Endothelial cell (in vitro differentiated cells): ENCODE measurements at regions not wholly inside any gene's neighbourhood (a gene's known extent, or its start where the extent isn't known, plus 50 kb on each side); places are given as distances from the start of the nearest gene placed in this dataset.

Experiments
- DNase-seq: peaks from one replicate; pipeline ENCODE4 v3.0.0; 2021; ENCODE audit warnings: low spot score
- H3K27ac Mint-ChIP-seq: one replicate; pipeline ENCODE4 v1.8.0; 2021; ENCODE audit warnings: mixed read lengths, inconsistent platforms; ENCODE audit not compliant: unreplicated experiment
- H3K27me3 Mint-ChIP-seq: one replicate; pipeline ENCODE4 v1.8.0; 2021; ENCODE audit warnings: mild to moderate bottlenecking, moderate library complexity, mixed read lengths, inconsistent platforms; ENCODE audit not compliant: unreplicated experiment
- H3K36me3 Mint-ChIP-seq: one replicate; pipeline ENCODE4 v1.8.0; 2021; ENCODE audit warnings: mild to moderate bottlenecking, low read depth, mixed read lengths, inconsistent platforms; ENCODE audit not compliant: unreplicated experiment
- H3K4me1 Mint-ChIP-seq: one replicate; pipeline ENCODE4 v1.8.0; 2021; ENCODE audit warnings: mild to moderate bottlenecking, mixed read lengths, inconsistent platforms; ENCODE audit not compliant: unreplicated experiment
- H3K4me3 Mint-ChIP-seq: one replicate; pipeline ENCODE4 v1.8.0; 2021; ENCODE audit warnings: mild to moderate bottlenecking, mixed read lengths, inconsistent platforms; ENCODE audit not compliant: unreplicated experiment
- H3K9me3 Mint-ChIP-seq: one replicate; pipeline ENCODE4 v1.8.0; 2021; ENCODE audit warnings: mixed read lengths, inconsistent platforms; ENCODE audit not compliant: unreplicated experiment
- TF ChIP-seq, protein P1 (sequence below): fragments of 200-600 bp; sonication (generic); IDR thresholded peaks from one replicate; pipeline ENCODE4 v1.5.0; 2021; ENCODE audit warnings: antibody characterized with exemption; ENCODE audit not compliant: unreplicated experiment

DNA sequence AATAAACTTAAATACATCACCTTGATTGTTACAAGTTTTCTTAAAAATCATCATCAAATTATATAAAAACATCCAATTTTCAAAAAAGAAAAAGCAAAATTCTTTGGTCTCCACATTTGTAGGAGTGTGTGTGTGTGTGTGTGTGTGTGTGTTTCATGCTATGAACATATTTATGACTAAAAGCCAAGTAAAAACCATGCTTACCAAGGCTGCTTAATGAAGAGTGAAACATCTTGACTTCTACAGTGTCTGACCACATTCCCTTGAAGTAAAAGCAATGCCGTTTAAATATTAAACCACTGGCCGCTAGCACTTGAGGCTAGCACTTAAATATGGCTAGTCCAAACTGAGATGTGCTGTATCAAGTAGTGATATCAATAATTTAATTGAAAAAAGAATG, 549.1 kb upstream of the CCNG1 start:
- Mint-ChIP-seq H3K27ac (no peak overlapping the region), H3K27me3 (no peaks in the 10 kb centered on the region), H3K9me3 (no peaks in the 10 kb centered on the region), H3K4me3 (no peak overlapping the region), H3K36me3 (no peaks in the 10 kb centered on the region), H3K4me1 (no peaks in the 10 kb centered on the region)
- TF ChIP-seq, protein P1, sequence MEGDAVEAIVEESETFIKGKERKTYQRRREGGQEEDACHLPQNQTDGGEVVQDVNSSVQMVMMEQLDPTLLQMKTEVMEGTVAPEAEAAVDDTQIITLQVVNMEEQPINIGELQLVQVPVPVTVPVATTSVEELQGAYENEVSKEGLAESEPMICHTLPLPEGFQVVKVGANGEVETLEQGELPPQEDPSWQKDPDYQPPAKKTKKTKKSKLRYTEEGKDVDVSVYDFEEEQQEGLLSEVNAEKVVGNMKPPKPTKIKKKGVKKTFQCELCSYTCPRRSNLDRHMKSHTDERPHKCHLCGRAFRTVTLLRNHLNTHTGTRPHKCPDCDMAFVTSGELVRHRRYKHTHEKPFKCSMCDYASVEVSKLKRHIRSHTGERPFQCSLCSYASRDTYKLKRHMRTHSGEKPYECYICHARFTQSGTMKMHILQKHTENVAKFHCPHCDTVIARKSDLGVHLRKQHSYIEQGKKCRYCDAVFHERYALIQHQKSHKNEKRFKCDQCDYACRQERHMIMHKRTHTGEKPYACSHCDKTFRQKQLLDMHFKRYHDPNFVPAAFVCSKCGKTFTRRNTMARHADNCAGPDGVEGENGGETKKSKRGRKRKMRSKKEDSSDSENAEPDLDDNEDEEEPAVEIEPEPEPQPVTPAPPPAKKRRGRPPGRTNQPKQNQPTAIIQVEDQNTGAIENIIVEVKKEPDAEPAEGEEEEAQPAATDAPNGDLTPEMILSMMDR, result no peak
- DNase-seq, result no peak

- Mint-ChIP-seq H3K27ac (no peak overlapping the region), H3K36me3 (no peaks in the 10 kb centered on the region), H3K4me3 (no peak overlapping the region), H3K27me3 (peaks cover 1% of the 10 kb centered on the region), H3K4me1 (no peaks in the 10 kb centered on the region), H3K9me3 (no peaks in the 10 kb centered on the region)
- TF ChIP-seq, protein P1, result no peak
- DNase-seq, result no peak
Observed at GRCh38 chr5:162911873-162912272, 525.5 kb upstream of the CCNG1 start.

DNA sequence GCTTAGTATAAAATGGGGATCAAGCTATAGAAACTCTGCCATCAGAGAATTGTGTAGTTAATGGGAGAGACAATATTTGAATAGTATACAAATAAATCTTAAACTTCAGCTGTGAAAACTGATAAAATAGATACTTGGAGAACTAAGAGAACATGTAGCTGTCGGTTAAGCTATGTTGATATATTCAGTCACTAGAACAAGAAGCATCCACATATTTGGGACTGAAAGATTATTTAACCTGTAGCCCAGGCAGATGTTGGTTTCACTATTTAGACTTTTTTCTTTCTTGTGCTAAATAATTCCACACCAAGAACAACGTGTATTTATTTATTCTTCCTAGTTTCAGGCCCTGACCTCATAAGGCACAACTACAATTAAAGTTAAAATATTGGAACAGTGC, 521.0 kb upstream of the CCNG1 start:
- H3K4me1 Mint-ChIP-seq, result no peaks in the 10 kb centered on the region
- no peaks in the 10 kb centered on the region for H3K9me3 Mint-ChIP-seq
- DNase-seq, result no peak
- TF ChIP-seq, protein P1, result no peak
- H3K36me3 Mint-ChIP-seq, result no peaks in the 10 kb centered on the region
- no peak overlapping the region for H3K27ac Mint-ChIP-seq
- H3K27me3 Mint-ChIP-seq, result peaks cover 1% of the 10 kb centered on the region
- no peak overlapping the region for H3K4me3 Mint-ChIP-seq

- Mint-ChIP-seq H3K4me3 (no peak overlapping the region), H3K36me3 (no peaks in the 10 kb centered on the region), H3K27ac (no peak overlapping the region), H3K9me3 (no peaks in the 10 kb centered on the region), H3K4me1 (no peaks in the 10 kb centered on the region), H3K27me3 (no peaks in the 10 kb centered on the region)
- no peak for DNase-seq
- TF ChIP-seq, protein P1, result no peak
Observed at GRCh38 chr5:162929104-162929503, 508.3 kb upstream of the CCNG1 start.

DNA sequence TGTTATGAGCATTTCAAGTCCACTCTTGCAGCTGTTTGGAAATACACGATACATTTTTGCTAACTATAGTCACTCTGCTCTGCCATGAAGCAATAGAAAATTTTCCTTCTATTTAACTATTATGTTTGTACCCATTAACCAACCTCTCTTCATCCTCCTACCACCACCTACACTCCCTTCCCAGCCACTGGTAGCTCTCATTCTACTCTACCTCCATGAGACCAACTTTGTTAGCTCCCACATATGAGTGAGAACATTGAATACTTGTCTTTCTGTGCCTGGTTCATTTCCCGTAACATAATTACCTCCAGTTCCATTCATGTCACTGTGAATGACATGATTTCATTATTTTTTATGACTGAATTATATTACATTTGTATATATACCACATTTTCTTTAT, 505.9 kb upstream of the CCNG1 start:
- Mint-ChIP-seq H3K4me1 (no peaks in the 10 kb centered on the region), H3K27ac (no peak overlapping the region), H3K27me3 (peaks cover 2% of the 10 kb centered on the region), H3K9me3 (peaks cover 5% of the 10 kb centered on the region), H3K36me3 (peaks cover 7% of the 10 kb centered on the region), H3K4me3 (no peak overlapping the region)
- DNase-seq, result no peak
- TF ChIP-seq, protein P1, result no peak
